ENCODE measurements at regions not wholly inside any gene's neighbourhood (a gene's known extent, or its start where the extent isn't known, plus 50 kb on each side); places are given as distances from the start of the nearest gene placed in this dataset.
"Not testable (repeated sequence)": the region's sequence is repeated elsewhere in the genome, so short reads cannot be mapped to it uniquely, and the experiment has no call there.

- peak; percentile 10 for DNase-seq
Observed at GRCh38 chr1:30120245-30121000, 603.0 kb downstream of the MATN1 start.

- no peak for DNase-seq
Observed at GRCh38 chr1:30117685-30118084, 605.7 kb downstream of the MATN1 start.

GRCh38 chr1:30111431-30111830 is 612.0 kb downstream of the MATN1 start:
- DNase-seq: peak; percentile 8

GRCh38 chr1:30110846-30111245 is 612.5 kb downstream of the MATN1 start:
- DNase-seq: no peak

GRCh38 chr1:30109853-30110252 is 613.5 kb downstream of the MATN1 start:
- peak; percentile 3 for DNase-seq

GRCh38 chr1:30108186-30108585 is 615.2 kb downstream of the MATN1 start:
- no peak for DNase-seq

- DNase-seq: no peak
Observed at GRCh38 chr1:30106125-30106524, 617.3 kb downstream of the MATN1 start.

- DNase-seq: no peak
Observed at GRCh38 chr1:30104551-30104950, 618.8 kb downstream of the MATN1 start.

- DNase-seq: no peak
Observed at GRCh38 chr1:30103708-30104411, 619.5 kb downstream of the MATN1 start.

- DNase-seq: no peak
Observed at GRCh38 chr1:30102605-30103004, 620.8 kb downstream of the MATN1 start.

GRCh38 chr1:30101487-30102227 is 621.7 kb downstream of the MATN1 start:
- DNase-seq: no peak

GRCh38 chr1:30101016-30101415 is 622.4 kb downstream of the MATN1 start:
- DNase-seq: no peak

- no peak for DNase-seq
Observed at GRCh38 chr1:30100524-30100862, 622.9 kb downstream of the MATN1 start.

- DNase-seq: no peak
Observed at GRCh38 chr1:30099587-30100523, 623.5 kb downstream of the MATN1 start.

GRCh38 chr1:30097851-30098250 is 625.5 kb downstream of the MATN1 start:
- not testable (repeated sequence) for DNase-seq

- no peak for DNase-seq
Observed at GRCh38 chr1:30095451-30096025, 627.8 kb downstream of the MATN1 start.

- no peak for DNase-seq
Observed at GRCh38 chr1:30095051-30095450, 628.3 kb downstream of the MATN1 start.

GRCh38 chr1:30092051-30092858 is 631.1 kb downstream of the MATN1 start:
- DNase-seq: no peak

- DNase-seq: no peak
Observed at GRCh38 chr1:30090162-30090820, 633.1 kb downstream of the MATN1 start.

GRCh38 chr1:30089024-30089430 is 634.4 kb downstream of the MATN1 start:
- no peak for DNase-seq

Data from skin of body (tissue), 1 donor.